HFFc6 (cell line): ENCODE measurements at regions not wholly inside any gene's neighbourhood (a gene's known extent, or its start where the extent isn't known, plus 50 kb on each side); places are given as distances from the start of the nearest gene placed in this dataset.

ENCODE experiments used
- DNase-seq: peaks from one replicate; pipeline ENCODE4 v3.0.0-alpha.2; 2018
- H3K27ac Mint-ChIP-seq: 2 replicates; pipeline ENCODE4 v1.8.0; 2020; ENCODE audit warnings: mild to moderate bottlenecking, mixed read lengths
- H3K27me3 Mint-ChIP-seq: 2 replicates; pipeline ENCODE4 v1.8.0; 2021; ENCODE audit warnings: mild to moderate bottlenecking, moderate library complexity, mixed read lengths; ENCODE audit not compliant: insufficient read depth
- H3K36me3 Mint-ChIP-seq: 2 replicates; pipeline ENCODE4 v1.8.0; 2021; ENCODE audit warnings: low read depth, mixed read lengths
- H3K4me1 Mint-ChIP-seq: 2 replicates; pipeline ENCODE4 v1.8.0; 2020; ENCODE audit warnings: low read depth, mixed read lengths
- H3K4me3 Mint-ChIP-seq: 2 replicates; pipeline ENCODE4 v1.8.0; 2020; ENCODE audit warnings: mild to moderate bottlenecking, moderate library complexity, mixed read lengths
- H3K9me3 Mint-ChIP-seq: 2 replicates; pipeline ENCODE4 v1.8.0; 2020; ENCODE audit warnings: mild to moderate bottlenecking, mixed read lengths
- CTCF ChIP-seq: fragments of 200-600 bp; sonication (generic); IDR thresholded peaks from 2 replicates; pipeline ENCODE4 v1.5.0; 2021; ENCODE audit warnings: antibody characterized with exemption, mild to moderate bottlenecking

GRCh38 chr13:74633734-74634133 lies 499.5 kb upstream of the KLF12 start:
- peaks cover 6% of the 10 kb centered on the region; the same call in 1 of the 2 replicates for H3K27me3 Mint-ChIP-seq
- H3K4me3 Mint-ChIP-seq: no peak overlapping the region
- H3K4me1 Mint-ChIP-seq: no peaks in the 10 kb centered on the region
- no peak for TF ChIP-seq CTCF
- no peaks in the 10 kb centered on the region for H3K9me3 Mint-ChIP-seq
- no peaks in the 10 kb centered on the region for H3K36me3 Mint-ChIP-seq
- no peak overlapping the region for H3K27ac Mint-ChIP-seq
- DNase-seq: no peak

GRCh38 chr13:74629985-74630384 lies 495.8 kb upstream of the KLF12 start:
- H3K36me3 Mint-ChIP-seq: no peaks in the 10 kb centered on the region
- H3K27ac Mint-ChIP-seq: no peak overlapping the region
- H3K9me3 Mint-ChIP-seq: no peaks in the 10 kb centered on the region
- no peak for TF ChIP-seq CTCF
- peaks cover 8% of the 10 kb centered on the region; the same call in 1 of the 2 replicates for H3K27me3 Mint-ChIP-seq
- no peak overlapping the region for H3K4me3 Mint-ChIP-seq
- no peak for DNase-seq
- no peaks in the 10 kb centered on the region for H3K4me1 Mint-ChIP-seq

GRCh38 chr13:74625541-74625940 lies 491.3 kb upstream of the KLF12 start:
- Mint-ChIP-seq H3K36me3 (no peaks in the 10 kb centered on the region), H3K4me3 (no peak overlapping the region), H3K27me3 (peaks cover 7% of the 10 kb centered on the region), H3K9me3 (no peaks in the 10 kb centered on the region), H3K4me1 (no peaks in the 10 kb centered on the region), H3K27ac (no peak overlapping the region)
- TF ChIP-seq CTCF: no peak
- no peak for DNase-seq

- Mint-ChIP-seq H3K9me3 (no peaks in the 10 kb centered on the region), H3K4me3 (no peak overlapping the region), H3K27me3 (peaks cover 11% of the 10 kb centered on the region), H3K4me1 (no peaks in the 10 kb centered on the region), H3K36me3 (no peaks in the 10 kb centered on the region), H3K27ac (no peak overlapping the region)
- DNase-seq: no peak
- TF ChIP-seq CTCF: no peak
Measured at GRCh38 chr13:74623761-74624160, 489.6 kb upstream of the KLF12 start.

- H3K4me1 Mint-ChIP-seq: no peaks in the 10 kb centered on the region
- H3K27ac Mint-ChIP-seq: no peak overlapping the region
- no peaks in the 10 kb centered on the region for H3K36me3 Mint-ChIP-seq
- peaks cover 15% of the 10 kb centered on the region for H3K27me3 Mint-ChIP-seq
- H3K4me3 Mint-ChIP-seq: no peak overlapping the region
- DNase-seq: no peak
- H3K9me3 Mint-ChIP-seq: no peaks in the 10 kb centered on the region
- no peak for TF ChIP-seq CTCF
Measured at GRCh38 chr13:74622284-74622683, 488.1 kb upstream of the KLF12 start.

GRCh38 chr13:74620711-74621110 lies 486.5 kb upstream of the KLF12 start:
- Mint-ChIP-seq H3K9me3 (no peaks in the 10 kb centered on the region), H3K27me3 (peaks cover 13% of the 10 kb centered on the region), H3K36me3 (no peaks in the 10 kb centered on the region), H3K4me3 (no peak overlapping the region), H3K4me1 (no peaks in the 10 kb centered on the region), H3K27ac (no peak overlapping the region)
- DNase-seq: no peak
- no peak for TF ChIP-seq CTCF
